IMR-90 (cell line): ENCODE measurements at regions not wholly inside any gene's neighbourhood (a gene's known extent, or its start where the extent isn't known, plus 50 kb on each side); places are given as distances from the start of the nearest gene placed in this dataset.
"Not testable (repeated sequence)": the region's sequence is repeated elsewhere in the genome, so short reads cannot be mapped to it uniquely, and the experiment has no call there.

Source experiments
- ATAC-seq: fragments of 200-7000 bp; cut with Tn5 transposase; 2 replicates; pipeline ENCODE4 v1.9.1; 2020; ENCODE audit warnings: low read depth, mild to moderate bottlenecking, moderate library complexity
- BruUV-seq: library from RNA; stranded (reverse); fragments of 400-500 nt; replicated peaks from 2 replicates; lab custom pipeline; 2021; lab: Mats Ljungman, UMichigan
- CTCF ChIA-PET: fragments of 300-600 bp; formaldehyde crosslinking; extraction: SDS; loops from one replicate; lab custom pipeline; 2021; ENCODE audit warnings: antibody characterized with exemption; lab: Yijun Ruan, JAX
- POLR2A ChIA-PET: fragments of 300-600 bp; sonication (Branson Sonifier 250); formaldehyde crosslinking; loops from one replicate; lab custom pipeline; 2022; ENCODE audit warnings: antibody characterized with exemption; ENCODE audit not compliant: unreplicated experiment; lab: Charles Lee
- DNase-seq: peaks from one replicate; pipeline ENCODE4 v3.0.0; 2013
- H2AFZ ChIP-seq: replicated peaks from 2 replicates; pipeline ENCODE3; 2013; ENCODE audit warnings: low read length, mild to moderate bottlenecking; ENCODE audit not compliant: poor library complexity
- H2AK5ac ChIP-seq: 2 replicates; pipeline ENCODE4 v1.6.1; 2013; ENCODE audit warnings: low read depth, low read length, inconsistent platforms
- H2AK9ac ChIP-seq: replicated peaks from 2 replicates; pipeline ENCODE3; 2013; ENCODE audit warnings: mild to moderate bottlenecking, low read depth, low read length, moderate library complexity; ENCODE audit not compliant: poor library complexity
- H2BK120ac ChIP-seq: 2 replicates; pipeline ENCODE4 v1.6.1; 2013; ENCODE audit warnings: low read depth, low read length, inconsistent platforms
- H2BK15ac ChIP-seq: 3 replicates; pipeline ENCODE4 v1.6.1; 2013; ENCODE audit warnings: low read depth, low read length, inconsistent platforms
- H2BK20ac ChIP-seq: 2 replicates; pipeline ENCODE4 v1.6.1; 2013; ENCODE audit warnings: low read depth, mild to moderate bottlenecking, inconsistent platforms, low read length, moderate library complexity
- H2BK5ac ChIP-seq: 2 replicates; pipeline ENCODE4 v1.6.1; 2013; ENCODE audit warnings: mild to moderate bottlenecking, low read depth, low read length, inconsistent platforms; ENCODE audit not compliant: poor library complexity, severe bottlenecking
- H3K14ac ChIP-seq: replicated peaks from 2 replicates; pipeline ENCODE4 v1.6.1; 2013; ENCODE audit warnings: low read depth, low read length, inconsistent platforms
- H3K18ac ChIP-seq: 2 replicates; pipeline ENCODE4 v1.6.1; 2013; ENCODE audit warnings: low read depth, low read length, control low read depth
- H3K23ac ChIP-seq: 2 replicates; pipeline ENCODE4 v1.6.1; 2013; ENCODE audit warnings: low read depth, low read length, inconsistent platforms
- H3K27ac ChIP-seq: 2 replicates; pipeline ENCODE4 v1.5.1; 2013; ENCODE audit warnings: mild to moderate bottlenecking, control low read depth, low read length; ENCODE audit not compliant: insufficient read depth
- H3K27me3 ChIP-seq: 2 replicates; pipeline ENCODE4 v1.6.1; 2013; ENCODE audit warnings: low read length; ENCODE audit not compliant: control insufficient read depth, insufficient read depth
- H3K36me3 ChIP-seq: 2 replicates; pipeline ENCODE4 v1.6.1; 2013; ENCODE audit warnings: low read length, mixed read lengths; ENCODE audit not compliant: control insufficient read depth, insufficient read depth
- H3K4ac ChIP-seq: 2 replicates; pipeline ENCODE4 v1.6.1; 2013; ENCODE audit warnings: low read depth, low read length, inconsistent platforms
- H3K4me1 ChIP-seq: 2 replicates; pipeline ENCODE4 v1.6.1; 2013; ENCODE audit warnings: low read length, mixed read lengths; ENCODE audit not compliant: control insufficient read depth, insufficient read depth
- H3K4me2 ChIP-seq: 2 replicates; pipeline ENCODE4 v1.6.1; 2013; ENCODE audit warnings: low read depth, mild to moderate bottlenecking, control low read depth, low read length, moderate library complexity
- H3K4me3 ChIP-seq: 2 replicates; pipeline ENCODE4 v1.5.1; 2013; ENCODE audit warnings: low read depth, mild to moderate bottlenecking, control low read depth, low read length, moderate library complexity; ENCODE audit not compliant: insufficient read depth
- H3K56ac ChIP-seq: 2 replicates; pipeline ENCODE4 v1.6.1; 2013; ENCODE audit warnings: low read length, inconsistent platforms; ENCODE audit not compliant: insufficient read depth; ENCODE audit errors: extremely low read depth
- H3K79me1 ChIP-seq, 2 experiments: 2 replicates each; pipeline ENCODE4 v1.6.1; 2013; ENCODE audit warnings: low read length in 2 of 2, inconsistent platforms in 1 of 2, low read depth in 1 of 2
- H3K9ac ChIP-seq: 2 replicates; pipeline ENCODE4 v1.6.1; 2013; ENCODE audit warnings: low read depth, low read length, control low read depth
- H3K9me1 ChIP-seq: 2 replicates; pipeline ENCODE4 v1.6.1; 2013; ENCODE audit warnings: low read length, inconsistent platforms; ENCODE audit not compliant: insufficient read depth
- H3K9me3 ChIP-seq: 2 replicates; pipeline ENCODE4 v1.6.1; 2013; ENCODE audit warnings: low read length; ENCODE audit not compliant: control insufficient read depth, insufficient read depth
- H4K20me1 ChIP-seq: 2 replicates; pipeline ENCODE4 v1.6.1; 2013; ENCODE audit warnings: low read length, inconsistent platforms; ENCODE audit not compliant: insufficient read depth
- H4K5ac ChIP-seq: 2 replicates; pipeline ENCODE4 v1.6.1; 2013; ENCODE audit warnings: mild to moderate bottlenecking, low read depth, low read length, control low read depth
- H4K8ac ChIP-seq, 2 experiments: 2 replicates each; pipeline ENCODE4 v1.6.1; 2013; ENCODE audit warnings: low read depth in 2 of 2, low read length in 2 of 2, control low read depth in 1 of 2, inconsistent platforms in 1 of 2
- H4K91ac ChIP-seq: 2 replicates; pipeline ENCODE4 v1.6.1; 2013; ENCODE audit warnings: low read depth, low read length, inconsistent platforms; ENCODE audit not compliant: insufficient read depth
- WGBS, 2 experiments: methylation state at CpG; one replicate each; pipeline versions ENCODE4 v1.1.5 to v1.1.7; 2013; ENCODE audit warnings: missing lambda C conversion rate in 2 of 2; ENCODE audit not compliant: insufficient read length in 1 of 2; ENCODE audit errors: extremely low coverage in 2 of 2; 5-methylcytosine and 5-hydroxymethylcytosine counted together
- dilution Hi-C: fragments of 300-500 bp; cut with HindIII; formaldehyde crosslinking; loops from one replicate; pipeline ENCODE4 v1.14.3; 2018; ENCODE audit warnings: low sequenced_read_pairs; ENCODE audit not compliant: unreplicated experiment
- in situ Hi-C: fragments of 300-500 bp; cut with MboI; formaldehyde crosslinking; loops from 3 replicates; pipeline ENCODE4 v1.14.3; 2019; ENCODE audit warnings: low sequenced_read_pairs, inconsistent platforms, mixed read lengths
- intact Hi-C: fragments of 100-400 bp; cut with micrococcal nuclease; formaldehyde crosslinking; loops from 2 replicates; pipeline ENCODE4 v1.10.0; 2022

DNA sequence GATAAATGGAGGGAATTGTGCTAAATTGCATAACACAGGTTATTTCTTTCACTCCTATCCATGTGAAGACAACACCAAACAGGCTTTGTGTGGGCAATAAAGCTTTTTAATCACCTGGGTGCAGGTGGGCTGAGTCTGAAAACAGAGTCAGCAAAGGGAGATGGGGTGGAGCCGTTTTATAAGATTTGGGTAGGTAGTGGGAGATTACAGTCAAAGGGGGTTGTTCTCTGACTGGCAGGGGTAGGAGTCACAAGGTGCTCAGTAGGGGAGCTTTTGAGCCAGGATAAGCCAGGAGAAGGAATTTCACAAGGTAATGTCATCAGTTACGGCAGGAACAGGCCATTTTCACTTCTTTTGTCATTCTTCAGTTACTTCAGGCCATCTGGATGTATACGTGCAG lies 358.8 kb upstream of the LRP1B start:
- H2AFZ ChIP-seq, H3K27ac ChIP-seq, ATAC-seq, H3K9ac ChIP-seq, CTCF ChIA-PET, H4K91ac ChIP-seq, intact Hi-C loops, H2BK5ac ChIP-seq, H3K23ac ChIP-seq, POLR2A ChIA-PET, H3K14ac ChIP-seq, H3K4ac ChIP-seq, BruUV-seq, H4K20me1 ChIP-seq, H2AK5ac ChIP-seq, H2BK15ac ChIP-seq, H3K18ac ChIP-seq, H3K9me1 ChIP-seq, H2BK120ac ChIP-seq, H3K4me2 ChIP-seq, H3K4me3 ChIP-seq, H3K9me3 ChIP-seq, H4K8ac ChIP-seq, H3K56ac ChIP-seq, H3K79me1 ChIP-seq, DNase-seq, dilution Hi-C loops, H4K5ac ChIP-seq, H3K4me1 ChIP-seq, H2BK20ac ChIP-seq, H3K27me3 ChIP-seq, H3K36me3 ChIP-seq, in situ Hi-C loops, H2AK9ac ChIP-seq: not testable (repeated sequence)
- 29% methylated on average over 1 of the region's 3 CpGs; no CpG with 5 or more reads in 1 of the 2 experiments for WGBS, 2 experiments
